ENCODE measurements at regions not wholly inside any gene's neighbourhood (a gene's known extent, or its start where the extent isn't known, plus 50 kb on each side); places are given as distances from the start of the nearest gene placed in this dataset.

DNA sequence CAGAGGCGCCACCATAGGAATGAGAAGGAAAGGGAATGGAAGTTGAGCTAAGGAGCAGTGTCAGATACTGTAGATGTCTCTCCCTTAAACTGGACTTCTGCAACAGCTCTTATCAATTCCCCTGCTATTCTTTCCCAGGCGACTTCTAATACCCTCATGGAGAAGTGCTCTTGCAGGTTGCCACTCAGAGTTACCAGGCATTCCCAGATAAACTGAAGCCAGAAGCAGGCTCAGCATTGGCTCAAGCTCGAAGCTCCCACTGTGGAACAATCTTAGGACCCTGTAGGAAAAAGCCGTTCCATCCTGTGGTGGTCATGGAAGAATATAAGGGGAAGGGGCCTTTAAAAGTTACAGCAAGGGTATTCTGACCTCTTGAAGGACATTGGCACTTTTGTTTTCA lies 208.7 kb upstream of the PLET1 start:
- TF ChIP-seq POLR2A (IDR thresholded peaks at IDR 0.05; ENCODE audit: low read depth, low read length), result no peak
- TF ChIP-seq, protein P1, sequence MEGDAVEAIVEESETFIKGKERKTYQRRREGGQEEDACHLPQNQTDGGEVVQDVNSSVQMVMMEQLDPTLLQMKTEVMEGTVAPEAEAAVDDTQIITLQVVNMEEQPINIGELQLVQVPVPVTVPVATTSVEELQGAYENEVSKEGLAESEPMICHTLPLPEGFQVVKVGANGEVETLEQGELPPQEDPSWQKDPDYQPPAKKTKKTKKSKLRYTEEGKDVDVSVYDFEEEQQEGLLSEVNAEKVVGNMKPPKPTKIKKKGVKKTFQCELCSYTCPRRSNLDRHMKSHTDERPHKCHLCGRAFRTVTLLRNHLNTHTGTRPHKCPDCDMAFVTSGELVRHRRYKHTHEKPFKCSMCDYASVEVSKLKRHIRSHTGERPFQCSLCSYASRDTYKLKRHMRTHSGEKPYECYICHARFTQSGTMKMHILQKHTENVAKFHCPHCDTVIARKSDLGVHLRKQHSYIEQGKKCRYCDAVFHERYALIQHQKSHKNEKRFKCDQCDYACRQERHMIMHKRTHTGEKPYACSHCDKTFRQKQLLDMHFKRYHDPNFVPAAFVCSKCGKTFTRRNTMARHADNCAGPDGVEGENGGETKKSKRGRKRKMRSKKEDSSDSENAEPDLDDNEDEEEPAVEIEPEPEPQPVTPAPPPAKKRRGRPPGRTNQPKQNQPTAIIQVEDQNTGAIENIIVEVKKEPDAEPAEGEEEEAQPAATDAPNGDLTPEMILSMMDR (conservative IDR thresholded peaks at IDR 0.05; ENCODE audit: low read depth, low read length), result no peak
